ENCODE measurements at regions not wholly inside any gene's neighbourhood (a gene's known extent, or its start where the extent isn't known, plus 50 kb on each side); places are given as distances from the start of the nearest gene placed in this dataset.
A peak's percentile ranks its signal among the peaks of the same experiment; 100 is the strongest.

GRCh38 chr5:92402956-92403702 lies 1020.0 kb upstream of the ARRDC3 start:
- no peak overlapping the region for H3K4me3 ChIP-seq (replicated peaks; ENCODE audit: low read depth, low read length)
- TF ChIP-seq CTCF (IDR thresholded peaks at IDR 0.05; ENCODE audit: low read length, missing control alignments), result no peak
- DNase-seq (ENCODE audit: low read depth), result no peak

- peak; percentile 18 for DNase-seq (ENCODE audit: low read depth)
- no peak overlapping the region for H3K4me3 ChIP-seq (replicated peaks; ENCODE audit: low read depth, low read length)
- no peak for TF ChIP-seq CTCF (IDR thresholded peaks at IDR 0.05; ENCODE audit: low read length, missing control alignments)
These were observed 1018.9 kb upstream of the ARRDC3 start for GRCh38 chr5:92402045-92402444.

GRCh38 chr5:92401492-92401891 lies 1018.4 kb upstream of the ARRDC3 start:
- no peak for TF ChIP-seq CTCF (IDR thresholded peaks at IDR 0.05; ENCODE audit: low read length, missing control alignments)
- DNase-seq (ENCODE audit: low read depth), result peak; percentile 63
- no peak overlapping the region for H3K4me3 ChIP-seq (replicated peaks; ENCODE audit: low read depth, low read length)

- H3K4me3 ChIP-seq (replicated peaks; ENCODE audit: low read depth, low read length), result no peak overlapping the region
- no peak for DNase-seq (ENCODE audit: low read depth)
- TF ChIP-seq CTCF (IDR thresholded peaks at IDR 0.05; ENCODE audit: low read length, missing control alignments), result no peak
These were observed 1011.8 kb upstream of the ARRDC3 start for GRCh38 chr5:92394936-92395335.

GRCh38 chr5:92390657-92391056 lies 1007.5 kb upstream of the ARRDC3 start:
- no peak overlapping the region for H3K4me3 ChIP-seq (replicated peaks; ENCODE audit: low read depth, low read length)
- no peak for TF ChIP-seq CTCF (IDR thresholded peaks at IDR 0.05; ENCODE audit: low read length, missing control alignments)
- no peak for DNase-seq (ENCODE audit: low read depth)

- H3K4me3 ChIP-seq (replicated peaks; ENCODE audit: low read depth, low read length), result no peak overlapping the region
- no peak for DNase-seq (ENCODE audit: low read depth)
- TF ChIP-seq CTCF (IDR thresholded peaks at IDR 0.05; ENCODE audit: low read length, missing control alignments), result no peak
These were observed 997.1 kb upstream of the ARRDC3 start for GRCh38 chr5:92380069-92380770.
